Tibial nerve (tissue), 4 donors: ENCODE measurements at regions not wholly inside any gene's neighbourhood (a gene's known extent, or its start where the extent isn't known, plus 50 kb on each side); places are given as distances from the start of the nearest gene placed in this dataset. TPM values are rescaled to one million over a fixed set of nuclear protein-coding genes. Genes with fewer than 3 reads are reported as not detected.

Experiments
- DNase-seq, 2 donors: peaks; one replicate each; pipeline ENCODE4 v3.0.0-alpha.2; 2019; ENCODE audit warnings: low spot score in 2 of 2
- H3K27ac ChIP-seq, 4 donors: fragments of 200-600 bp; sonication (generic) in 3 of 4; one replicate each; pipeline ENCODE4 v1.5.1; 2017 to 2019; ENCODE audit warnings: mild to moderate bottlenecking in 1 of 4
- H3K27me3 ChIP-seq, 2 donors: fragments of 200-600 bp; sonication (generic) in 1 of 2; one replicate each; pipeline versions ENCODE4 v1.5.1 to v1.6.0; 2017 to 2019
- H3K36me3 ChIP-seq, 3 donors: fragments of 200-600 bp; sonication (generic); one replicate each; pipeline ENCODE4 v1.5.1; 2018 to 2019
- H3K4me1 ChIP-seq, 4 donors: fragments of 200-600 bp; sonication (generic) in 3 of 4; one replicate each; pipeline ENCODE4 v1.5.1; 2017 to 2019
- H3K4me3 ChIP-seq, 4 donors: fragments of 200-600 bp; sonication (generic) in 3 of 4; one replicate each; pipeline ENCODE4 v1.5.1; 2017 to 2019; ENCODE audit warnings: mild to moderate bottlenecking in 1 of 4, moderate library complexity in 1 of 4
- H3K9me3 ChIP-seq, 4 donors: fragments of 200-600 bp; sonication (generic) in 3 of 4; one replicate each; pipeline ENCODE4 v1.5.1; 2017 to 2019
- CTCF ChIP-seq, 5 experiments: fragments of 200-600 bp in 3 of 5; fragments of 450-650 bp in 2 of 5; sonication (generic) in 3 of 5; IDR thresholded peaks; one replicate each; pipeline ENCODE4 v1.5.1; 2016 to 2019; ENCODE audit warnings: antibody characterized with exemption in 5 of 5, mild to moderate bottlenecking in 3 of 5, moderate library complexity in 2 of 5
- EP300 ChIP-seq, 2 donors: sonication (generic); formaldehyde crosslinking; IDR thresholded peaks; one replicate each; pipeline ENCODE4 v1.6.1; 2017; ENCODE audit warnings: antibody characterized with exemption in 2 of 2, mild to moderate bottlenecking in 1 of 2
- POLR2A ChIP-seq, 2 donors: fragments of 450-650 bp; IDR thresholded peaks; one replicate each; pipeline ENCODE4 v1.6.1; 2017; ENCODE audit warnings: antibody characterized with exemption in 2 of 2, mild to moderate bottlenecking in 2 of 2, moderate library complexity in 2 of 2
- WGBS, 2 donors: methylation state at CpG; one replicate each; pipeline ENCODE4 v1.1.5; 2018; 5-methylcytosine and 5-hydroxymethylcytosine counted together
- small RNA-seq: library from RNA; depleted of rRNA; stranded (forward); fragments of <200 nt; gene quantifications from one replicate; pipeline ENCODE3, GENCODE V24; 2016

GRCh38 chr4:187940299-187940698, 55.3 kb upstream of the ZFP42 start:
- Histone ChIP-seq H3K4me3 (no peak overlapping the region), H3K27me3 (no peaks in the 10 kb centered on the region), H3K9me3 (no peaks in the 10 kb centered on the region), H3K4me1 (no peaks in the 10 kb centered on the region), H3K36me3 (no peaks in the 10 kb centered on the region), H3K27ac (no peak overlapping the region)
- whole genome bisulfite sequencing, 2 donors, result 36 to 60% methylated on average over 8 of the region's 8 CpGs
- DNase-seq, result no peak
- TF ChIP-seq EP300 (IDR thresholded peaks at IDR 0.05), result no peak
- no peak for TF ChIP-seq POLR2A (IDR thresholded peaks at IDR 0.05)
- TF ChIP-seq CTCF (IDR thresholded peaks at IDR 0.05), result no peak

GRCh38 chr4:187942968-187943367, 52.6 kb upstream of the ZFP42 start:
- H3K36me3 ChIP-seq, result no peaks in the 10 kb centered on the region
- 93 to 95% methylated on average over 6 of the region's 6 CpGs for WGBS, 2 donors
- no peak overlapping the region for H3K4me3 ChIP-seq
- TF ChIP-seq CTCF (IDR thresholded peaks at IDR 0.05), result no peak
- TF ChIP-seq EP300 (IDR thresholded peaks at IDR 0.05), result no peak
- TF ChIP-seq POLR2A (IDR thresholded peaks at IDR 0.05), result no peak
- H3K27ac ChIP-seq, result no peak overlapping the region
- no peaks in the 10 kb centered on the region for H3K9me3 ChIP-seq
- no peaks in the 10 kb centered on the region for H3K4me1 ChIP-seq
- no peak for DNase-seq
- no peaks in the 10 kb centered on the region for H3K27me3 ChIP-seq

- Histone ChIP-seq H3K27ac (no peak overlapping the region), H3K36me3 (no peaks in the 10 kb centered on the region), H3K9me3 (no peaks in the 10 kb centered on the region), H3K4me3 (no peak overlapping the region), H3K4me1 (no peaks in the 10 kb centered on the region), H3K27me3 (no peaks in the 10 kb centered on the region)
- no peak for DNase-seq
- WGBS, 2 donors, result 63 to 80% methylated on average over 7 of the region's 7 CpGs
- TF ChIP-seq POLR2A (IDR thresholded peaks at IDR 0.05), result no peak
- no peak for TF ChIP-seq CTCF (IDR thresholded peaks at IDR 0.05)
- TF ChIP-seq EP300 (IDR thresholded peaks at IDR 0.05), result no peak
These were observed 51.4 kb upstream of the ZFP42 start for GRCh38 chr4:187944179-187944578.

Small RNA genes lying in the stretch of these regions (small RNA-seq; reads per million reads assigned to genes)
- not detected for gene MRPS36P2
